ENCODE measurements at regions not wholly inside any gene's neighbourhood (a gene's known extent, or its start where the extent isn't known, plus 50 kb on each side); places are given as distances from the start of the nearest gene placed in this dataset.

DNA sequence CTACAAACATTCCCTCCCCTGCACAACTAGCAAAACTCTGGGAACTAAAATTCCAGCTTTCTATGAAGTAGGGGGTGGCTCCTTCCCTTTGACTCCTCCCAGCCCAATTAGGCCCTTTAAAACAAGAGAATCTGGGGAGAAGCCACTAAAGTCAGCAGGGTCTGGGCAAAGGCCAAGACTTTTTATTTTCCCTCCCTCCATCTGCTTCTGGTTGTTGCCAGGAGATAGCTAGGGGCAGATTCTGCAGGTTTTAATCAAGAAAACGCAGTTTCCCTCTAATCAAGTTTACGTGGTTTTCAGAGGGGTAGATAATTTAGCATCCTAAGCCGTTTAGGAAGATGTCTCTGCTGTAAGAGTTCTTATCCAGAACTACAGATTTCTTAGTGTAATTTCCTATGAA lies 114.5 kb upstream of the CDH6 start:
- no peak overlapping the region for H3K4me3 Mint-ChIP-seq
- H3K9me3 Mint-ChIP-seq: peaks cover 15 to 26% of the 10 kb centered on the region in 2 donors
- no peak overlapping the region for H3K27ac Mint-ChIP-seq
- H3K27me3 Mint-ChIP-seq: no peaks in the 10 kb centered on the region
- DNase-seq (no peak), ATAC-seq (no peak)
- H3K4me1 Mint-ChIP-seq: no peaks in the 10 kb centered on the region

DNA sequence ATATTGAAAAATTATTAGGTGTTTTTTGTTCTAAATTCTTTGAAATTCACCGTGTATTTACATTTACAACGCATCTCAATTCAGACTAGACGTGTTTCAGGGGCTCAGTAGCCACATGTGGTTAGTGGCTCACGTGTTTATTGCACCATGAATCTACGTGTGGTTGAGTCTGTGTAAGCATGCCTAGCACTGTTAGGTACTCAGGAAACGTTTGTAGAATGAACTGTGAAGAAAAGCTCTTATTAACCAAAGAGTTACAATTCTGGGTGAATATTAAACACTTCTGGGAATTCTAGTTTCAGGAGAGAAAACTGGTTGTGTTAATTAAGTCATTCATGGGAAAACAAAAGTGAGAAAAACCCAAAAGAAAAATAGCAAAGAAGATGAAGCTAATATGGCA lies 117.5 kb upstream of the CDH6 start:
- no peak overlapping the region for H3K4me3 Mint-ChIP-seq
- no peaks in the 10 kb centered on the region for H3K27me3 Mint-ChIP-seq
- H3K4me1 Mint-ChIP-seq: no peaks in the 10 kb centered on the region
- peaks cover 15 to 26% of the 10 kb centered on the region in 2 donors for H3K9me3 Mint-ChIP-seq
- ATAC-seq (no peak), DNase-seq (no peak)
- H3K27ac Mint-ChIP-seq: no peak overlapping the region

DNA sequence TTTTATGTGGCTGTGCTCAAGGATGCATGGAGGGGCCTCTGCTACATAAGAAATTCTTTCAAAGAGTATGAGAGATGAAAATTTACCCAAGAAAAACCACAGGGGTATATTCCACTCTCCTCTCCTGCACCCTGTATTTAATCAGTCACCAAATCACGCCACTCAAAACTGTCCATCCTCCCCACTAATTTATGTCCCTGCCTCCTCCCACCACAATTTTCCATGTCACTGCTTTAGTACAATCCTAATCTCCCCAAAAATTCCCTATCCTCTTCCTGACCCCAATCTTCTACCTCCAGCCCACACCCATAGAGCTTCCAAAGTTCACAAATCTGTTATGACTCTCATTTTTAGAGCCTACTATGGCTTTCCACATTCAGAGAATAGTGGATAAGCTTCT lies 125.2 kb upstream of the CDH6 start:
- H3K4me1 Mint-ChIP-seq: no peaks in the 10 kb centered on the region
- peaks cover 5 to 7% of the 10 kb centered on the region in 2 donors for H3K9me3 Mint-ChIP-seq
- H3K27ac Mint-ChIP-seq: no peak overlapping the region
- no peak for DNase-seq
- H3K4me3 Mint-ChIP-seq: no peak overlapping the region
- no peaks in the 10 kb centered on the region for H3K27me3 Mint-ChIP-seq
- ATAC-seq: no peak

DNA sequence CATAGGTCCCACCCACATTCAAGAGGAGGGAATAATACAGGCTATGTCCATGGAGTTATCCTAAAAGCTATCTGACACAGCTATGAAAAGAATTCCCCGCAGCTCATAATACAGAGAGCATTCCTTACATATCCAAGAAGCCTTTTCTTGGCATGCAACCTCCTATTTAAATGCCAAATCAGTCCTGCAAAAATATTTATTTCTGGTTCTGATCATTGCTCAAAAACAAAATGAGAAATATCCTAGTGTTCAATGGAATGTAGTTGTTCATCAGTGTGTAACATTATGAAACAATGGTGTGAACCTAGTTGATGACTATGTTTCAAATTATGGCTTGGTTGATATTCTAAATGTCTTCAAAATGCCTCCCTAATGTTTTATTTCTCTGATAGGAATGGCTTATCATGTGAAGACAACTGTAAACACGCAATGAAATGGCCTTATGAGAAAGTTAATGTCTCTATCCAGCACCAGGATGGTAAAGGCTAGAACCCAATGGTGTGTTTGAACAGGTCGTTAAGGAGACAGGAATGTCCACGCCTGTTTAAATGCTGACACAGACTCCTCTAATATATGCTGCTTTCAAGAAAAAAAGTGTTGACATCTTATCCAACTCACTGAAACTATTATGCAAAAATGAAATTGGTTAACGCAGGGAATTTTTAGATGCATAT lies 126.7 kb upstream of the CDH6 start:
- Mint-ChIP-seq H3K4me3 (no peak overlapping the region), H3K4me1 (no peaks in the 10 kb centered on the region), H3K27me3 (no peaks in the 10 kb centered on the region), H3K27ac (no peak overlapping the region), H3K9me3 (peaks cover 5 to 7% of the 10 kb centered on the region in 2 donors)
- no peak for ATAC-seq
- DNase-seq: no peak

DNA sequence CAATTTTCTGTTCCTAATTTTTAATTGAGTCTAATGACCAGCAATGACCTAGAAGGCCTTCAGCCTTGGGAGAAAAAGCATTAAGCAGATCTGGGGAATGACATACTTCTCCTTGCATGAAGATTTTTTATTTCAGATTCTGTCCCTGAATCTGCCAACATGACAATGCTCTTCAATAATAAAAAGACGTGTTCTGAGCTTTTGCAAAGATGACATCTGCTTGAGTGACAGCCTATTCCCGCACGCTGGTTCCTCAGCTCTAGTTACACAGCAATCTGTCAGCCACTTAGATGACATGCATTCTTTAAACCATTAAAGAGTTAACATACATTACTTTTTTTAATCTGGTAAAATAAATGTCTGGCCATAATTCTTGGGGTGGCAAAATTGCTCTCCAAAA lies 129.3 kb upstream of the CDH6 start:
- no peak for DNase-seq
- H3K4me1 Mint-ChIP-seq: no peaks in the 10 kb centered on the region
- H3K27ac Mint-ChIP-seq: no peak overlapping the region
- H3K27me3 Mint-ChIP-seq: no peaks in the 10 kb centered on the region
- no peak for ATAC-seq
- no peak overlapping the region for H3K4me3 Mint-ChIP-seq
- peaks cover 5 to 7% of the 10 kb centered on the region in 2 donors for H3K9me3 Mint-ChIP-seq

DNA sequence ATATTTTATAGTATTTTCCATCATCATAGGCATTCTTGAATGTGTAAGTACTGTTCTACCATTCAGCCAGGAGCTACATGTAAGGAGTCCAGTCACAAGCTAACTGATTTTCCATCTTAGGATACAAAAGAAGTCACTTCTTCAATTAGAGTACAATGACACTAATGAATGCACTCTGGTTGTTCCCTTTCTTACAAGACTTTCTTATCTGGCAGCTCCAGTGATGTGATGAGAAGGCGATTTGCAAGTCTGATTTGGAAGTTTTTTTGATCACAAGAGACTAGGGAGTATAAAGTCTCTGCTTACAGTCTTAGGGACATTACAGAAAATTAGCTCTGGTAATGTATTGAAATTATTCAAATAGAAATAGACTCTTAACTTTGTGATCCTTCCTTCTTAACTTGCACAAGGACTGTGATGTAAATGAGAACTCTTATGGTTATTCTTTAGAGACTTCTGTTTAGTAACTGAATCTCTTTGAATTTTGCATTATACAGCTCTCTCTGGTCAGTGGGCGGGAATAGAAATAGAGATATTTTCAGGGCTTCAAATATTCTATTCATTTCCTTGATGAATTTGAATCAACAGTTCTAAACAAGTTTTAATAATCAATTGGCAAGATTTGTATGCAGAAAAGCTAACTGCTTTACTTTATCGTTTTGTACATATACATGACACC lies 130.4 kb upstream of the CDH6 start:
- DNase-seq (no peak), ATAC-seq (no peak)
- H3K27ac Mint-ChIP-seq: no peak overlapping the region
- H3K4me3 Mint-ChIP-seq: no peak overlapping the region
- no peaks in the 10 kb centered on the region for H3K9me3 Mint-ChIP-seq
- no peaks in the 10 kb centered on the region for H3K4me1 Mint-ChIP-seq
- no peaks in the 10 kb centered on the region for H3K27me3 Mint-ChIP-seq

DNA sequence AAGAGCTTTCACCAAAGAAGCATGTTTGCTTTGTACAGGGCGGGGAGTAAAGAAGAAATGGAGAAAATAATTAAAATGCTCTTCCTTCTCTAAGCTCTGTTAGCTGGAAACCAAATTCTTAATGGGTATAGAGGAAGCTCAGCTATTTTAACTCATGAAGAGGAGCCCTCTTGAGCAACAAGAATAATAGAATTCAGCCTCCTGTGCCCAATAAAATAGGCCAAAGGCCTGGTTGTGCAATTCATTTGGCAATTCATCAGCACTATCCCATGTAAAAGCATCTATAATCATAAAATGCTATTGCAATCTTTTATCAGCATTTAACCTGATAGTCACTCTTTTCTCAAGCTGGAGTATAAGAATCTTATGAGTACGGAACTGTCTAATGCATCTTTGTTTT lies 133.6 kb upstream of the CDH6 start:
- H3K9me3 Mint-ChIP-seq: peaks cover 0 to 4% of the 10 kb centered on the region in 2 donors

DNA sequence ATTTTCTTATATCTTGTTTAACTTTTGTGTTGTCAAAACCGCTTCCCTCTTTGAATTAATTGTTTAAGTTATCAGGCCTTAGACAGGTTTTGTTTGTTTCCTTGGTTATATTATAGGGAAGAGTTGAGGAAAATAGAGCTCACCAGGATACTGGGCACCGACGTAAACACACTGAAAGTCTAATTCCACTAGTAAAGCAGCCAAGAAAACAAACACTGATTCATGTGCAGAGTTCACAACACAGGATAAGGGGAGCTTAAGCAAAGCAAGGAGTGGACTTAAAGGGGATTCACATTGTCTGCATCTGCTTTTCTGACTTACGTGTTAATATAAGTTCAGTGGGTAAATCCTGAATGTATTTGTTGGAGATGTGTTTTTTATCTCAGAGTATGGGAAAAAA lies 139.0 kb upstream of the CDH6 start:
- DNase-seq: no peak
- peaks cover 4 to 6% of the 10 kb centered on the region in 2 donors for H3K9me3 Mint-ChIP-seq
- H3K27me3 Mint-ChIP-seq: no peaks in the 10 kb centered on the region
- H3K4me3 Mint-ChIP-seq: no peak overlapping the region
- H3K27ac Mint-ChIP-seq: no peak overlapping the region
- no peak for ATAC-seq
- H3K4me1 Mint-ChIP-seq: no peaks in the 10 kb centered on the region

More for the DNA sequence above, 133.6 kb upstream of the CDH6 start:
- H3K4me3 Mint-ChIP-seq: no peak overlapping the region
- H3K27me3 Mint-ChIP-seq: no peaks in the 10 kb centered on the region
- DNase-seq: no peak
- H3K4me1 Mint-ChIP-seq: no peaks in the 10 kb centered on the region
- H3K27ac Mint-ChIP-seq: no peak overlapping the region
- ATAC-seq: no peak

DNA sequence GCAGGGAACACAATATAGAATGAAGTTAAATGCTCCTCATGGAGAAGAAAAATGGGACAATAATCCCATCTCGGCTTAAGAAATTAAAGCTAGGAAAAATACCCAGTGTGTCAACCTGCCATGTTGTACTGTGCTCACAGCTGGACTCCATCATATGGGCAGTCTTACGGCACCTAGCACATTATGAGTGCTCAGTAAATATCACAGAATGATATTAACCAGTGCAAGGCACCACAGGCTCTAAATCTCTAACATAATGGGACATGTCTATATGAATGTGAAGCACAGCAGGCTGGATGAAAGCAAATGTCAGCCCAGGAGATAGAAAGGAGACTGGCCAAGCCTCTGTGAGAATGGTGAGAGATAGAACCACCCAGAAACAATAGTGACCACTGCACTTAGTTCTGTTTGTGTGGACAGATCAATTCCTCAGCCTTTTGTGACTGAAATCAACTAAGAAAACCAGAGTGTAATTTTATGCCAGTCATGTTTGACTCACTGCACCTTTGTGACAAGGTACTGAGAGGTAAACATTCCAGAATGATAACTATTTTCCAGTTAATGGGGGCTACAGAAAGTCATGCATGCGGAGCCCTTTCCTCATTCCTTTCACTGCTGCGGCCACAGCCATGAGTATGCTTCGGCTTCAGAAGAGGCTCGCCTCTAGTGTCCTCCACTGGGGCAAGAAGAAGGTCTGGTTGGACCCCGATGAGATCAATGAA lies 140.4 kb upstream of the CDH6 start:
- no peaks in the 10 kb centered on the region for H3K4me1 Mint-ChIP-seq
- DNase-seq (no peak), ATAC-seq (no peak)
- H3K4me3 Mint-ChIP-seq: no peak overlapping the region
- peaks cover 4 to 6% of the 10 kb centered on the region in 2 donors for H3K9me3 Mint-ChIP-seq
- H3K27ac Mint-ChIP-seq: no peak overlapping the region
- H3K27me3 Mint-ChIP-seq: no peaks in the 10 kb centered on the region

DNA sequence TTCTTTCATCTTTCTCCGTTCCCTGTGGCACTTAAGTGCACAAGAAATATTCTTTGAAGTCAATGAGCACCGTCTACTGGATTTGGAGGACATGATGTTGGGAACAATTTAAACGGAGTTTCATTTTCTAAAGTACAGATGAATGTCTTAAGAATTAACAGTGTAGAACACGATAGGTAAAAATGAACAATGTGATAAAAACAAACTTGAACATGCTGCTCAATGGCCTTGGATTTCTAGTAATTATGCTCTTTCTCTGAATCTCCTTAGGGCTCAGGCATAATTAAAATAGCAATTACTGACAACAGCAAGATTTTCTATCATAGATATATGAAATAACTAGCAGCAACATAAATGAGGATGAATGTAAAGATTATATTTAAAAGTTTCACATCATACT lies 142.2 kb upstream of the CDH6 start:
- Mint-ChIP-seq H3K4me3 (no peak overlapping the region), H3K27me3 (no peaks in the 10 kb centered on the region), H3K9me3 (peaks cover 4 to 6% of the 10 kb centered on the region in 2 donors), H3K4me1 (no peaks in the 10 kb centered on the region), H3K27ac (no peak overlapping the region)
- ATAC-seq (no peak), DNase-seq (no peak)

DNA sequence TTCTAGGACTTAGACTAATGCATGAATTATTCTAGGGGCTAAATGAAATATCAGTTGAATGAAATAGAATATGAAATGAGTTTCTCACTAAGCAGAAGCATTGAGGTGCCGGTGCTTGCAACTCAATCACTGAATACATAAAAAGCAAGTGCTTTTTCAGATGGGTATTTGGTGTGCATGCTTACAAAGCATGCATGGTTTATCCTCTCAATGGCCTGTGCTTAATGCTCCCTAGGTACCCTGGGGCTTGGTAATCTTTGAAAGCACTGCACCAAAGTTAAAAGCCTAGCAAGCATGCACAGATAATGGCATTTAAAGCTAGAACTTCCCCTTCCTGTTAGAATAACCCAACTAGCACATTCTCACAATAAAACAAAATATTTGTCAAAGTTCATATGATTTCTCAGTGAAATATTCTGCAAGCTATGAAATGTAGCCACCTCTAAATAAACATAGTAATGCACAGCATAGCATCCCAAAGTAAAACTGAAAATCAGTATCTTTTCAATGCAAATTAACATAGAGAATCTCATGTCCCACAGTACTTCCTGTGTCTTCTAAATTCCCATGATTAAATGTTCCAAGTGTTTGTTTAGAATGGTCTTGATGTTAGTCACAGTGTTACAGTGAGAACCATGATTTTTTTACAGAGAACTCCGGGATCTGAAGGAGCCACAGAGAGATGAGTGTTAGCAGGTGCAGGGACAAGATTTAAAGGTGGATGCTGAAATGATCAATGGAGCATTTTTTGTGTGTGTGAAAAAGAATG lies 143.4 kb upstream of the CDH6 start:
- Mint-ChIP-seq H3K27me3 (no peaks in the 10 kb centered on the region), H3K4me1 (no peaks in the 10 kb centered on the region), H3K4me3 (no peak overlapping the region), H3K27ac (no peak overlapping the region), H3K9me3 (peaks cover under 1 to 6% of the 10 kb centered on the region in 2 donors)
- DNase-seq (no peak), ATAC-seq (no peak)

DNA sequence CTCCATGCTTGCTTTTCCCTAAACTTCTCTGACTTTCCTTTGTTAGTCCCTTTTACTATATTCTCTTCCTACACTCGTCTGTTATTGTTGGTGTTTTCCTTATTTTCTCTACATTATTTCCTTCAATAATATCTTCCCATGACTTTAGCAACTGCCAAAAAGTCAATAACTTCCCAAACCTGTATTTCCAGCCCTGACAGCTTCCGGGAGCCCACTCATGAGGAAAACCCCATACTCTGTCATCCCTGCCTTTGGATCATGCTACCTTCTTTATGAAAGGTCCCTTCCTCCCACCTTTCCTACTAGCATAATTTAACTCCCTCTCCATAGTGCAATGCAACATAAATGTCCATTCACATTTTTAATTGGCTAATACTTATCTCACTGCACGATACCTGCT lies 144.0 kb upstream of the CDH6 start:
- Mint-ChIP-seq H3K27me3 (no peaks in the 10 kb centered on the region), H3K9me3 (peaks cover 5 to 6% of the 10 kb centered on the region in 2 donors), H3K4me1 (no peaks in the 10 kb centered on the region), H3K27ac (peak overlapping the region in 1 of 2 donors; percentile 6), H3K4me3 (no peak overlapping the region)
- DNase-seq: no peak
- no peak for ATAC-seq

DNA sequence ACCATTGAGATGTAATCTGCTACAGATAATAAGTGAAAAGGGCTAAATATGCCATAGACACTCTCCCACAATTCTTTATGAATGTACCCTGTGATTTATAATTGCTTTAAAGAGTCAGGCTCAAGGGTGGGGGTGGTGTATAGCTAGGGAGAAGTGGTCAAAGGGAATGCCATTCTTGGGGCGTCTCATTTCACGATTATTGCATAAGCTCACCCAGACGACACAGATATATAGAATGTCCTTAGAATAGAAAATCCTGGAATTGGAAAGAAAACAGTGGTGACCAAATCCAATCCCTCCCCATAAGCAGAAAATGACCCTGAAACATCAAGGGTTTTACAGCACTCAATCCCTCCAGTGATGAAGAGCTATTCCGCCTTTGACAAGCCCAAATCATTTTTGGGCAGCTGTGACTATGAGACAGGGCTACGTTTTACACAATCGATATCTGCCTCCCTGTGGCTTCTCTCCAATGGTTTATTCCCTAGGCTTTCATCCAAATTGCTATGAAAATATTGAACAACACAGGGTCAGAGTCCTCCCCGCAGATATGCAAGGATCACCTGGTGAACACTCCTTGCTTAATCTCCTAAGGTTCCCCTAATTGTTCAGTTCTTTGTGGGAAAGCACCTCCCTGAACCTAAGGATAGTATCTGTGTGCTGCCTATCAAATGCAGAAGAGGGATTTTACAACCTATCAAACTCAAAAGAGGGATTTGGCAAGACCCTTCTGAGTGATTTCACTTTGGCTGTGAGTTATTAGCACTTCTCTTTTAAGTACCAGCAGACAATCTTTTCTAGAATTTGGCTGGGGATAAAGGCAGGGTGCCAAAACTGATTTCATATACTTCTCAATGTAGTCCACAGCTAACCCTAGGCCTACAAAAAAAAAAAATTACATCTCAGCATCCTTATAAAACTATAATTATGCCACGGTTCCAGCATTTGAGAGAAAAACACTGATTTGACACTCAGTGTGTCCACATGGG lies 144.9 kb upstream of the CDH6 start:
- Mint-ChIP-seq H3K4me3 (no peak overlapping the region), H3K9me3 (peaks cover 1 to 5% of the 10 kb centered on the region in 2 donors), H3K4me1 (no peaks in the 10 kb centered on the region), H3K27me3 (no peaks in the 10 kb centered on the region), H3K27ac (no peak overlapping the region)
- DNase-seq (no peak), ATAC-seq (no peak)

DNA sequence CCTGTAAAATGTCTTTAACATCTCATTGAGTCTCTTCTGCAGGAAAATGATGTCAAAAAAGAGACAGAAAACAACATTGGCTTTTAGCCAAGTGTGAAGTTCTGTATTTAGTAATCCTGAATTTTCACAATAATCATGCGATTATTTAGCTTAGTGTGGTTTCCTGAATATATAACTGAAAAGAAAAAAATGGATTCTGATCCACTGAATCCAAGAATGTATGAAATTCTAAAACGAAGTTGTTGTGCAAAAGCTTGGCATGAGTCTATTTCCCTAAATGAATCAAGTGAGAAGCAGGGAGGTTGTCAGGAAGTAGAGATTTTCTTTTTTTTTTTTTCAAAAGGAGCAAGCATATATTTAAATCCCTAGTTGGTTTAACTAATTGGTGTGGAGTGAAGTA lies 145.9 kb upstream of the CDH6 start:
- no peak overlapping the region for H3K4me3 Mint-ChIP-seq
- peaks cover 0 to 5% of the 10 kb centered on the region in 2 donors for H3K9me3 Mint-ChIP-seq
- H3K27ac Mint-ChIP-seq: no peak overlapping the region
- no peak for DNase-seq
- ATAC-seq: no peak
- H3K4me1 Mint-ChIP-seq: no peaks in the 10 kb centered on the region
- no peaks in the 10 kb centered on the region for H3K27me3 Mint-ChIP-seq

DNA sequence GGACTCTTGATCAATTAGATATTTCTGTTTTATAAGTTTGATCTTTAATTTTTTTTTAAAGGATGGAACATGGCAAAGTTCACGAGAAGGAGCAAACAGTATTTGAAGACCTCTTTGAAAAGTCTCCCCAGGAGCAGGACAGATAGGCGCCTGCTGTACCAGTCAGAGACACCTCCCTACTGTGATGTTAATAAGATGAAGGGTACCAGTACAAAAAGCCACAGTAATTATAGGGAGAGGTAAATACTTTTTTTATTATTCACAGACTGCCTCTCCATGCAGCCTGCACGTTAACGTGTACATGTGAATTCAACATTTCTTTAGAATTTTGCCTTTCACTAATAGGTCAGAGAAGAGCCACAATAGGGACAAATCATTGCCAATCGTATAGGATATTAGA lies 146.5 kb upstream of the CDH6 start:
- Mint-ChIP-seq H3K4me3 (no peak overlapping the region), H3K27me3 (no peaks in the 10 kb centered on the region), H3K4me1 (no peaks in the 10 kb centered on the region), H3K9me3 (peaks cover 1 to 5% of the 10 kb centered on the region in 2 donors), H3K27ac (no peak overlapping the region)
- ATAC-seq (no peak), DNase-seq (no peak)
